Peyer's patch (tissue), 4 donors: ENCODE measurements at regions not wholly inside any gene's neighbourhood (a gene's known extent, or its start where the extent isn't known, plus 50 kb on each side); places are given as distances from the start of the nearest gene placed in this dataset.

ENCODE experiments used
- CTCF ChIP-seq, 6 experiments: fragments of 450-650 bp in 4 of 6; fragments of 200-600 bp in 2 of 6; sonication (generic) in 1 of 6; IDR thresholded peaks; one replicate each; pipeline ENCODE4 v1.5.1; 2017 to 2019; ENCODE audit warnings: antibody characterized with exemption in 6 of 6, mild to moderate bottlenecking in 3 of 6, moderate library complexity in 1 of 6
- POLR2A ChIP-seq, 2 donors: fragments of 450-650 bp; IDR thresholded peaks; one replicate each; pipeline ENCODE4 v1.5.1; 2017; ENCODE audit warnings: antibody characterized with exemption in 2 of 2, mild to moderate bottlenecking in 2 of 2, moderate library complexity in 2 of 2

DNA sequence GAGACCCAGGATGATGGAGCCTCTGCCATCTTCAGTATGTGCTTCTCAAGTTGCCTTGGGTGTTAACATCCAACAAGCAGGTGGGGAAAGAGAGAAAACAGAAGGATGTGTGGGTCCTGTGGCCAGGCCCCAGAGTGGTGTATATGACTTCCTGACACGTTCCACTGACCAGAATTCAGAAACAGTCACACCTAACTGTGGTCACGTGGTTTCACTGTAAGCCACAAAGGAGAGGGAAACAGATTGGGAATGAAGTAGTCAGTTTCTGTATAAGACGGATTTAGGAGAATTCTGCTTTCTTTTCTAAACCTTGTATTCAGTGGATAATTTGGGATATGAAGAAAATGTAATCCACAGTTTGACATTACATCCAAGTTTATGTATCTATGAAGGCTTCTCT lies 454.1 kb upstream of the IL12A start:
- TF ChIP-seq CTCF (IDR thresholded peaks at IDR 0.05) = no peak
- no peak for TF ChIP-seq POLR2A (IDR thresholded peaks at IDR 0.05)
